GM12891 (cell line): ENCODE measurements at regions not wholly inside any gene's neighbourhood (a gene's known extent, or its start where the extent isn't known, plus 50 kb on each side); places are given as distances from the start of the nearest gene placed in this dataset.
A peak's percentile ranks its signal among the peaks of the same experiment; 100 is the strongest.

Experiments
- DNase-seq: peaks from one replicate; pipeline ENCODE4 v3.0.0; 2011; ENCODE audit warnings: low spot score; ENCODE audit not compliant: insufficient read length
- FAIRE-seq: peaks from 2 replicates; lab custom pipeline; 2011; peaks lifted over from hg19 to GRCh38; lab: Jason Lieb, UNC
- PAX5 ChIP-seq: IDR thresholded peaks from 2 replicates; pipeline ENCODE4 v1.6.1; 2011; ENCODE audit warnings: low read length, moderate library complexity, mild to moderate bottlenecking; ENCODE audit not compliant: insufficient read depth, severe bottlenecking
- POLR2A ChIP-seq: IDR thresholded peaks from 2 replicates; pipeline ENCODE4 v1.6.1; 2011; ENCODE audit warnings: low read depth, low read length, control low read depth
- POLR2AphosphoS5 ChIP-seq: IDR thresholded peaks from 2 replicates; pipeline ENCODE4 v1.6.1; 2011; ENCODE audit warnings: low read depth, low read length, control low read depth
- POU2F2 ChIP-seq: IDR thresholded peaks from 2 replicates; pipeline ENCODE4 v1.6.1; 2011; ENCODE audit warnings: low read depth, mild to moderate bottlenecking, control low read depth, low read length, moderate library complexity
- SPI1 ChIP-seq: IDR thresholded peaks from 2 replicates; pipeline ENCODE4 v1.6.1; 2011; ENCODE audit warnings: low read depth, low read length, control low read depth
- TAF1 ChIP-seq: IDR thresholded peaks from 2 replicates; pipeline ENCODE4 v1.6.1; 2011; ENCODE audit warnings: low read depth, low read length, control low read depth

GRCh38 chr6:3983778-3984177 is 95.2 kb downstream of the FAM217A start:
- no peak for DNase-seq
- no peak for FAIRE-seq
- TF ChIP-seq PAX5 = no peak
- TF ChIP-seq TAF1 = no peak
- no peak for TF ChIP-seq SPI1
- no peak for TF ChIP-seq POLR2A
- TF ChIP-seq POU2F2 = no peak
- no peak for TF ChIP-seq POLR2AphosphoS5

GRCh38 chr6:3984494-3984893 is 94.4 kb downstream of the FAM217A start:
- no peak for TF ChIP-seq POLR2AphosphoS5
- TF ChIP-seq SPI1 = no peak
- TF ChIP-seq PAX5 = no peak
- no peak for TF ChIP-seq POU2F2
- no peak for TF ChIP-seq TAF1
- no peak for TF ChIP-seq POLR2A
- DNase-seq (no peak), FAIRE-seq (no peak)

- no peak for TF ChIP-seq POLR2A
- TF ChIP-seq POU2F2 = no peak
- TF ChIP-seq POLR2AphosphoS5 = no peak
- no peak for TF ChIP-seq SPI1
- no peak for TF ChIP-seq PAX5
- no peak for TF ChIP-seq TAF1
- DNase-seq (no peak), FAIRE-seq (no peak)
Observed at GRCh38 chr6:3986241-3986640, 92.7 kb downstream of the FAM217A start.

- no peak for DNase-seq
- no peak for TF ChIP-seq PAX5
- TF ChIP-seq POU2F2 = no peak
- TF ChIP-seq POLR2A = no peak
- no peak for TF ChIP-seq TAF1
- TF ChIP-seq POLR2AphosphoS5 = no peak
- no peak for TF ChIP-seq SPI1
- FAIRE-seq = no peak
Observed at GRCh38 chr6:3987053-3987452, 91.9 kb downstream of the FAM217A start.

- FAIRE-seq (no peak), DNase-seq (no peak)
- TF ChIP-seq TAF1 (no peak), POU2F2 (no peak), POLR2AphosphoS5 (no peak)
Observed at GRCh38 chr6:3987576-3987975, 91.4 kb downstream of the FAM217A start.

GRCh38 chr6:3990692-3991491 is 88.0 kb downstream of the FAM217A start:
- TF ChIP-seq TAF1 (no peak), SPI1 (no peak), POLR2A (no peak), PAX5 (no peak), POU2F2 (no peak), POLR2AphosphoS5 (no peak)
- FAIRE-seq = peak; percentile 66

GRCh38 chr6:3991941-3992340 is 87.0 kb downstream of the FAM217A start:
- DNase-seq = no peak
- TF ChIP-seq TAF1 (no peak), POLR2A (no peak), PAX5 (no peak), POU2F2 (no peak), SPI1 (no peak), POLR2AphosphoS5 (no peak)
- FAIRE-seq = no peak

More at GRCh38 chr6:3990692-3991491, 88.0 kb downstream of the FAM217A start:
- DNase-seq = peak; percentile 30

- FAIRE-seq (no peak), DNase-seq (no peak)
- TF ChIP-seq SPI1 (no peak), POLR2AphosphoS5 (no peak), POLR2A (no peak), TAF1 (no peak), PAX5 (no peak), POU2F2 (no peak)
Observed at GRCh38 chr6:3996349-3996748, 82.6 kb downstream of the FAM217A start.

- peak; percentile 13 for FAIRE-seq
- TF ChIP-seq TAF1 (no peak), POLR2A (no peak), POU2F2 (no peak), POLR2AphosphoS5 (no peak), SPI1 (no peak), PAX5 (no peak)
- no peak for DNase-seq
Observed at GRCh38 chr6:3997177-3997770, 81.7 kb downstream of the FAM217A start.
